HepG2 (cell line): ENCODE measurements at regions not wholly inside any gene's neighbourhood (a gene's known extent, or its start where the extent isn't known, plus 50 kb on each side); places are given as distances from the start of the nearest gene placed in this dataset.

Source experiments
- ATAC-seq: fragments of 200-7000 bp; cut with Tn5 transposase; 3 replicates; pipeline ENCODE4 v1.9.1; 2020; ENCODE audit warnings: mild to moderate bottlenecking, moderate library complexity
- BruUV-seq: library from RNA; stranded (reverse); fragments of 400-500 nt; replicated peaks from 2 replicates; lab custom pipeline; 2021; lab: Mats Ljungman, UMichigan
- CTCF ChIA-PET: fragments of 300-600 bp; formaldehyde crosslinking; extraction: SDS; loops from one replicate; lab custom pipeline; 2021; ENCODE audit warnings: low total read pairs, inconsistent platforms, low intra/inter-chr PET ratio; lab: Yijun Ruan, JAX
- POLR2A ChIA-PET: fragments of 350-600 bp; sonication (Branson Sonifier 250); formaldehyde crosslinking; loops from one replicate; lab custom pipeline; 2020; ENCODE audit warnings: antibody characterized with exemption, inconsistent platforms; lab: Yijun Ruan, JAX
- DNase-seq: peaks from one replicate; pipeline ENCODE4 v3.0.0-alpha.2; 2015; ENCODE audit warnings: low spot score
- FAIRE-seq: peaks from 3 replicates; lab custom pipeline; 2011; peaks lifted over from hg19 to GRCh38; lab: Jason Lieb, UNC
- H2AFZ ChIP-seq: one replicate; pipeline ENCODE4 v1.6.1; 2011; ENCODE audit warnings: low read length, inconsistent platforms
- H3K27ac ChIP-seq: fragments of 300-600 bp; 3 replicates; pipeline ENCODE4 v1.8.0; 2011; ENCODE audit warnings: mixed run types, mild to moderate bottlenecking, mixed read lengths, low read length, inconsistent platforms; ENCODE audit not compliant: insufficient read depth; ENCODE audit errors: extremely low read length
- H3K27me3 ChIP-seq, 2 experiments: fragments of 200-600 bp in 1 of 2; 2 replicates in 1 of 2; 3 replicates in 1 of 2; pipeline versions ENCODE4 v1.6.0 to v1.8.0; 2011; ENCODE audit warnings: low read length in 2 of 2, mild to moderate bottlenecking in 2 of 2, moderate library complexity in 2 of 2, inconsistent platforms in 1 of 2; ENCODE audit not compliant: insufficient read depth in 2 of 2, control insufficient read depth in 1 of 2
- H3K36me3 ChIP-seq, 2 experiments: fragments of 200-600 bp in 1 of 2; replicated peaks in 1 of 2; 2 replicates in 1 of 2; 3 replicates in 1 of 2; pipeline versions ENCODE4 v1.5.1 to v1.8.0; 2011; ENCODE audit warnings: low read length in 2 of 2, inconsistent platforms in 1 of 2; ENCODE audit not compliant: insufficient read depth in 2 of 2, control insufficient read depth in 1 of 2
- H3K4me1 ChIP-seq: 2 replicates; pipeline ENCODE4 v1.5.1; 2012; ENCODE audit warnings: low read length, inconsistent platforms; ENCODE audit not compliant: insufficient read depth
- H3K4me2 ChIP-seq: 2 replicates; pipeline ENCODE4 v1.6.0; 2011; ENCODE audit warnings: low read depth, low read length, inconsistent platforms
- H3K4me3 ChIP-seq, 3 experiments: fragments of 200-600 bp in 1 of 3; sonication (generic), shearing (Covaris generic) in 1 of 3; replicated peaks in 1 of 3; 2 replicates each; pipeline ENCODE4 v1.5.1; 2011 to 2016; ENCODE audit warnings: low read length in 3 of 3, inconsistent platforms in 2 of 3, low read depth in 2 of 3, mild to moderate bottlenecking in 2 of 3, control low read depth in 1 of 3, mixed read lengths in 1 of 3; ENCODE audit not compliant: insufficient read depth in 1 of 3
- H3K79me2 ChIP-seq: one replicate; pipeline ENCODE4 v1.6.1; 2011; ENCODE audit warnings: low read length, inconsistent platforms; ENCODE audit not compliant: insufficient read depth
- H3K9ac ChIP-seq: 2 replicates; pipeline ENCODE4 v1.6.0; 2011; ENCODE audit warnings: mild to moderate bottlenecking, low read depth, low read length, inconsistent platforms; ENCODE audit not compliant: insufficient read depth
- H3K9me3 ChIP-seq: 2 replicates; pipeline ENCODE4 v1.5.1; 2012; ENCODE audit warnings: mild to moderate bottlenecking, low read length
- H4K20me1 ChIP-seq: 2 replicates; pipeline ENCODE4 v1.6.0; 2011; ENCODE audit warnings: inconsistent platforms, mild to moderate bottlenecking, low read length, moderate library complexity; ENCODE audit not compliant: insufficient read depth
- ESRRA ChIP-seq: sonication (generic); formaldehyde crosslinking; IDR thresholded peaks from 2 replicates; pipeline ENCODE4 v1.5.1; 2020; ENCODE audit warnings: mild to moderate bottlenecking, low read depth, missing genetic modification reagents
- FOSL1 ChIP-seq: sonication (generic); formaldehyde crosslinking; IDR thresholded peaks from 2 replicates; pipeline ENCODE4 v1.9.0; 2021; ENCODE audit warnings: missing genetic modification reagents, borderline replicate concordance
- GABPB1 ChIP-seq: IDR thresholded peaks from 2 replicates; pipeline ENCODE4 v1.6.1; 2016; ENCODE audit warnings: mild to moderate bottlenecking, missing genetic modification reagents, moderate library complexity, missing compliant biosample characterization
- HDAC6 ChIP-seq: fragments of 200-600 bp; sonication (generic); IDR thresholded peaks from 2 replicates; pipeline ENCODE4 v1.7.0; 2017; ENCODE audit warnings: mild to moderate bottlenecking, antibody characterized with exemption, low read length, low read depth
- ISL2 ChIP-seq: sonication (generic); formaldehyde crosslinking; IDR thresholded peaks from 2 replicates; pipeline ENCODE4 v1.5.0; 2020; ENCODE audit warnings: missing genetic modification reagents
- KMT2B ChIP-seq: IDR thresholded peaks from 2 replicates; pipeline ENCODE4 v1.6.1; 2016; ENCODE audit warnings: missing genetic modification reagents, missing compliant biosample characterization
- PLRG1 ChIP-seq: fragments of 450-650 bp; conservative IDR thresholded peaks from 2 replicates; pipeline ENCODE4 v1.6.1; 2016
- SNAPC2 ChIP-seq: sonication (generic); formaldehyde crosslinking; IDR thresholded peaks from 2 replicates; pipeline ENCODE4 v1.8.1; 2022; ENCODE audit warnings: mild to moderate bottlenecking, missing genetic modification reagents
- SPEN ChIP-seq: sonication (generic); formaldehyde crosslinking; IDR thresholded peaks from 2 replicates; pipeline ENCODE4 v1.5.1; 2020; ENCODE audit warnings: low read depth, mild to moderate bottlenecking, missing genetic modification reagents
- YY1 ChIP-seq: IDR thresholded peaks from 2 replicates; pipeline ENCODE4 v1.6.1; 2011; ENCODE audit warnings: low read length, low read depth, moderate library complexity, mild to moderate bottlenecking; ENCODE audit not compliant: insufficient read depth, insufficient replicate concordance
- ZKSCAN8 ChIP-seq: IDR thresholded peaks from 2 replicates; pipeline ENCODE4 v1.6.1; 2016; ENCODE audit warnings: borderline replicate concordance, missing genetic modification reagents, missing compliant biosample characterization
- ZNF713 ChIP-seq: sonication (generic); formaldehyde crosslinking; IDR thresholded peaks from 2 replicates; pipeline ENCODE4 v1.4.0; 2020; ENCODE audit warnings: mild to moderate bottlenecking, missing genetic modification reagents
- ZSCAN30 ChIP-seq: sonication (generic); formaldehyde crosslinking; IDR thresholded peaks from 2 replicates; pipeline ENCODE4 v1.5.0; 2020; ENCODE audit warnings: mild to moderate bottlenecking, missing genetic modification reagents
- in situ Hi-C: cut with HindIII; loops from 2 replicates; pipeline ENCODE4 v1.10.0; 2017; ENCODE audit warnings: low pct_unique_long_range_greater_than_20kb; ENCODE audit not compliant: extremely low pct_ligation_motif_present
- intact Hi-C: fragments of 100-400 bp; cut with micrococcal nuclease; formaldehyde crosslinking; loops from one replicate; pipeline ENCODE4 v1.10.0; 2022; ENCODE audit not compliant: unreplicated experiment
- TF ChIP-seq, protein P1 (sequence below): sonication (generic); formaldehyde crosslinking; IDR thresholded peaks from 2 replicates; pipeline ENCODE4 v1.5.1; 2020; ENCODE audit warnings: mild to moderate bottlenecking, missing genetic modification reagents, moderate library complexity
- TF ChIP-seq, protein P2 (sequence below): sonication (generic); formaldehyde crosslinking; IDR thresholded peaks from 2 replicates; pipeline ENCODE4 v1.5.1; 2020; ENCODE audit warnings: mild to moderate bottlenecking, missing genetic modification reagents, borderline replicate concordance
- TF ChIP-seq, protein P3 (sequence below): sonication (generic); formaldehyde crosslinking; IDR thresholded peaks from 2 replicates; pipeline ENCODE4 v1.4.0; 2020; ENCODE audit warnings: mild to moderate bottlenecking, missing genetic modification reagents
- TF ChIP-seq, protein P4 (sequence below): IDR thresholded peaks from 2 replicates; pipeline ENCODE4 v1.6.1; 2016; ENCODE audit warnings: control low read depth

DNA sequence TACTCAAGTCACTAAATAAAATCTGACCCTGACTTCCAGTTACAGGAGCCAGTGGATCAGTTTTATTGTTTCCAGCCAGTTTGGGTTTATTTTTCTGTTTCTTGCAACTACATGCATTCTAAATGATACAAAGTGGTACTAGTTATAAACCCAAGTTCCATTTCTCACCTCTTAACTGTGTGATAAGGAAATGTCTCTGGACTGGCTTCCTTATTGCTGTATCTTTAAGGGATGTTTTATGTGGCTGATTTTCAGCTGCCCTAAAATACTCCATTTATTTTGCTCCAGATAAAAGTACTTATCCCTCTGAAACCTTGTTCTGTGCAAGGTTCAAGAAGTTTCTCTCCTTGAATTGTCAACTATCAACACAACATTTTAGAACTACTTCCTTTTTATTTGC, 107.9 kb upstream of the DLX2 start:
- CTCF ChIA-PET = no interaction called here
- TF ChIP-seq HDAC6 (no peak), GABPB1 (no peak), SPEN (CRISPR knock-in tag) (no peak), ISL2 (CRISPR knock-in tag) (no peak), ESRRA (CRISPR knock-in tag) (no peak), FOSL1 (no peak), ZSCAN30 (CRISPR knock-in tag) (no peak), ZKSCAN8 (CRISPR knock-in tag) (no peak), YY1 (no peak), PLRG1 (no peak), SNAPC2 (CRISPR knock-in tag) (no peak), ZNF713 (CRISPR knock-in tag) (no peak), KMT2B (CRISPR knock-in tag) (no peak)
- TF ChIP-seq, protein P1, sequence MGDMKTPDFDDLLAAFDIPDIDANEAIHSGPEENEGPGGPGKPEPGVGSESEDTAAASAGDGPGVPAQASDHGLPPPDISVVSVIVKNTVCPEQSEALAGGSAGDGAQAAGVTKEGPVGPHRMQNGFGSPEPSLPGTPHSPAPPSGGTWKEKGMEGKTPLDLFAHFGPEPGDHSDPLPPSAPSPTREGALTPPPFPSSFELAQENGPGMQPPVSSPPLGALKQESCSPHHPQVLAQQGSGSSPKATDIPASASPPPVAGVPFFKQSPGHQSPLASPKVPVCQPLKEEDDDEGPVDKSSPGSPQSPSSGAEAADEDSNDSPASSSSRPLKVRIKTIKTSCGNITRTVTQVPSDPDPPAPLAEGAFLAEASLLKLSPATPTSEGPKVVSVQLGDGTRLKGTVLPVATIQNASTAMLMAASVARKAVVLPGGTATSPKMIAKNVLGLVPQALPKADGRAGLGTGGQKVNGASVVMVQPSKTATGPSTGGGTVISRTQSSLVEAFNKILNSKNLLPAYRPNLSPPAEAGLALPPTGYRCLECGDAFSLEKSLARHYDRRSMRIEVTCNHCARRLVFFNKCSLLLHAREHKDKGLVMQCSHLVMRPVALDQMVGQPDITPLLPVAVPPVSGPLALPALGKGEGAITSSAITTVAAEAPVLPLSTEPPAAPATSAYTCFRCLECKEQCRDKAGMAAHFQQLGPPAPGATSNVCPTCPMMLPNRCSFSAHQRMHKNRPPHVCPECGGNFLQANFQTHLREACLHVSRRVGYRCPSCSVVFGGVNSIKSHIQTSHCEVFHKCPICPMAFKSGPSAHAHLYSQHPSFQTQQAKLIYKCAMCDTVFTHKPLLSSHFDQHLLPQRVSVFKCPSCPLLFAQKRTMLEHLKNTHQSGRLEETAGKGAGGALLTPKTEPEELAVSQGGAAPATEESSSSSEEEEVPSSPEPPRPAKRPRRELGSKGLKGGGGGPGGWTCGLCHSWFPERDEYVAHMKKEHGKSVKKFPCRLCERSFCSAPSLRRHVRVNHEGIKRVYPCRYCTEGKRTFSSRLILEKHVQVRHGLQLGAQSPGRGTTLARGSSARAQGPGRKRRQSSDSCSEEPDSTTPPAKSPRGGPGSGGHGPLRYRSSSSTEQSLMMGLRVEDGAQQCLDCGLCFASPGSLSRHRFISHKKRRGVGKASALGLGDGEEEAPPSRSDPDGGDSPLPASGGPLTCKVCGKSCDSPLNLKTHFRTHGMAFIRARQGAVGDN (CRISPR knock-in tag) = no peak
- TF ChIP-seq, protein P2, sequence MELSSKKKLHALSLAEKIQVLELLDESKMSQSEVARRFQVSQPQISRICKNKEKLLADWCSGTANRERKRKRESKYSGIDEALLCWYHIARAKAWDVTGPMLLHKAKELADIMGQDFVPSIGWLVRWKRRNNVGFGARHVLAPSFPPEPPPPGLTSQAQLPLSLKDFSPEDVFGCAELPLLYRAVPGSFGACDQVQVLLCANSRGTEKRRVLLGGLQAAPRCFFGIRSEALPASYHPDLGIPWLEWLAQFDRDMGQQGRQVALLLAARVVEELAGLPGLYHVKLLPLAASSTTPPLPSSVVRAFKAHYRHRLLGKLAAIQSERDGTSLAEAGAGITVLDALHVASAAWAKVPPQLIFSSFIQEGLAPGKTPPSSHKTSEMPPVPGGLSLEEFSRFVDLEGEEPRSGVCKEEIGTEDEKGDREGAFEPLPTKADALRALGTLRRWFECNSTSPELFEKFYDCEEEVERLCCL (CRISPR knock-in tag) = no peak
- TF ChIP-seq, protein P3, sequence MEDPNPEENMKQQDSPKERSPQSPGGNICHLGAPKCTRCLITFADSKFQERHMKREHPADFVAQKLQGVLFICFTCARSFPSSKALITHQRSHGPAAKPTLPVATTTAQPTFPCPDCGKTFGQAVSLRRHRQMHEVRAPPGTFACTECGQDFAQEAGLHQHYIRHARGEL (CRISPR knock-in tag) = no peak
- TF ChIP-seq, protein P4, sequence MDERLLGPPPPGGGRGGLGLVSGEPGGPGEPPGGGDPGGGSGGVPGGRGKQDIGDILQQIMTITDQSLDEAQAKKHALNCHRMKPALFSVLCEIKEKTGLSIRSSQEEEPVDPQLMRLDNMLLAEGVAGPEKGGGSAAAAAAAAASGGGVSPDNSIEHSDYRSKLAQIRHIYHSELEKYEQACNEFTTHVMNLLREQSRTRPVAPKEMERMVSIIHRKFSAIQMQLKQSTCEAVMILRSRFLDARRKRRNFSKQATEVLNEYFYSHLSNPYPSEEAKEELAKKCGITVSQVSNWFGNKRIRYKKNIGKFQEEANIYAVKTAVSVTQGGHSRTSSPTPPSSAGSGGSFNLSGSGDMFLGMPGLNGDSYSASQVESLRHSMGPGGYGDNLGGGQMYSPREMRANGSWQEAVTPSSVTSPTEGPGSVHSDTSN (CRISPR knock-in tag) = no peak
- Histone ChIP-seq H3K36me3 (no peaks in the 10 kb centered on the region), H4K20me1 (no peaks in the 10 kb centered on the region), H3K27ac (no peak overlapping the region), H3K27me3 (peaks cover 5 to 27% of the 10 kb centered on the region in 2 experiments; a peak in 4 of 5 replicates), H3K79me2 (no peaks in the 10 kb centered on the region), H3K4me3 (no peak overlapping the region), H3K4me1 (0 out of 2 replicates have a peak, but pooled peaks cover 5% of the 10 kb centered on the region), H3K9me3 (no peaks in the 10 kb centered on the region), H2AFZ (no peak overlapping the region), H3K9ac (no peak overlapping the region), H3K4me2 (no peak overlapping the region)
- POLR2A ChIA-PET = no interaction called here
- BruUV-seq = no TSS peak
- DNase-seq (no peak), ATAC-seq (no peak), FAIRE-seq (no peak)
- in situ Hi-C loops (no loop called here), intact Hi-C loops (no loop called here)
